GM19372 (cell line): ENCODE measurements at regions not wholly inside any gene's neighbourhood (a gene's known extent, or its start where the extent isn't known, plus 50 kb on each side); places are given as distances from the start of the nearest gene placed in this dataset.

Source experiments
- ATAC-seq: cut with Tn5 transposase; IDR thresholded peaks from one replicate; pipeline ENCODE4 v1.9.1; 2021; ENCODE audit warnings: mild to moderate bottlenecking, low read depth, moderate library complexity; ENCODE audit not compliant: unreplicated experiment

GRCh38 chr4:26162101-26162500, 158.7 kb upstream of the RBPJ start:
- no peak for ATAC-seq

GRCh38 chr4:26163425-26164362, 157.1 kb upstream of the RBPJ start:
- ATAC-seq, result no peak

- no peak for ATAC-seq
These were observed 149.3 kb upstream of the RBPJ start for GRCh38 chr4:26171501-26171900.

- no peak for ATAC-seq
These were observed 148.9 kb upstream of the RBPJ start for GRCh38 chr4:26171941-26172340.

GRCh38 chr4:26173619-26174018, 147.2 kb upstream of the RBPJ start:
- no peak for ATAC-seq

- no peak for ATAC-seq
These were observed 146.8 kb upstream of the RBPJ start for GRCh38 chr4:26174027-26174426.

GRCh38 chr4:26175006-26175786, 145.6 kb upstream of the RBPJ start:
- peak; percentile 49 for ATAC-seq

GRCh38 chr4:26175905-26176470, 144.8 kb upstream of the RBPJ start:
- ATAC-seq, result no peak

GRCh38 chr4:26176598-26177149, 144.1 kb upstream of the RBPJ start:
- ATAC-seq, result no peak

GRCh38 chr4:26178854-26179253, 142.0 kb upstream of the RBPJ start:
- no peak for ATAC-seq

GRCh38 chr4:26179316-26179760, 141.5 kb upstream of the RBPJ start:
- peak; percentile 55 for ATAC-seq

- ATAC-seq, result no peak
These were observed 139.2 kb upstream of the RBPJ start for GRCh38 chr4:26181616-26182015.

GRCh38 chr4:26183017-26183416, 137.8 kb upstream of the RBPJ start:
- ATAC-seq, result no peak

GRCh38 chr4:26185436-26185835, 135.4 kb upstream of the RBPJ start:
- no peak for ATAC-seq

- no peak for ATAC-seq
These were observed 129.5 kb upstream of the RBPJ start for GRCh38 chr4:26191353-26191752.

- no peak for ATAC-seq
These were observed 127.6 kb upstream of the RBPJ start for GRCh38 chr4:26192899-26193869.

- no peak for ATAC-seq
These were observed 126.0 kb upstream of the RBPJ start for GRCh38 chr4:26194764-26195163.

- ATAC-seq, result no peak
These were observed 124.2 kb upstream of the RBPJ start for GRCh38 chr4:26196567-26196966.

GRCh38 chr4:26197018-26197779, 123.6 kb upstream of the RBPJ start:
- ATAC-seq, result peak; percentile 78
